Skeletal muscle tissue (tissue), 3 donors: ENCODE measurements at regions not wholly inside any gene's neighbourhood (a gene's known extent, or its start where the extent isn't known, plus 50 kb on each side); places are given as distances from the start of the nearest gene placed in this dataset.
"Not testable (repeated sequence)": the region's sequence is repeated elsewhere in the genome, so short reads cannot be mapped to it uniquely, and the experiment has no call there.

ENCODE experiments used
- H3K27ac ChIP-seq: one replicate; pipeline ENCODE4 v1.7.0; 2013; ENCODE audit warnings: mild to moderate bottlenecking, low read depth, low read length, inconsistent platforms
- H3K27me3 ChIP-seq, 3 donors: one replicate each; pipeline ENCODE4 v1.7.0; 2013; ENCODE audit warnings: low read length in 3 of 3; ENCODE audit not compliant: control insufficient read depth in 3 of 3, insufficient read depth in 3 of 3
- H3K36me3 ChIP-seq, 3 donors: one replicate each; pipeline ENCODE4 v1.7.0; 2013; ENCODE audit warnings: low read length in 3 of 3; ENCODE audit not compliant: control insufficient read depth in 3 of 3, insufficient read depth in 3 of 3
- H3K4me1 ChIP-seq, 3 donors: one replicate each; pipeline ENCODE4 v1.7.0; 2013; ENCODE audit warnings: low read length in 3 of 3, mild to moderate bottlenecking in 3 of 3; ENCODE audit not compliant: control insufficient read depth in 3 of 3, insufficient read depth in 3 of 3
- H3K4me3 ChIP-seq, 3 donors: one replicate each; pipeline ENCODE4 v1.7.0; 2013; ENCODE audit warnings: low read length in 3 of 3
- H3K9ac ChIP-seq, 3 donors: one replicate each; pipeline ENCODE4 v1.7.0; 2013; ENCODE audit warnings: low read length in 3 of 3, mild to moderate bottlenecking in 3 of 3, moderate library complexity in 2 of 3, low read depth in 1 of 3
- H3K9me3 ChIP-seq, 3 donors: one replicate each; pipeline ENCODE4 v1.7.0; 2013; ENCODE audit warnings: low read length in 3 of 3; ENCODE audit not compliant: control insufficient read depth in 3 of 3
- donor health status: Osteomylitis.

DNA sequence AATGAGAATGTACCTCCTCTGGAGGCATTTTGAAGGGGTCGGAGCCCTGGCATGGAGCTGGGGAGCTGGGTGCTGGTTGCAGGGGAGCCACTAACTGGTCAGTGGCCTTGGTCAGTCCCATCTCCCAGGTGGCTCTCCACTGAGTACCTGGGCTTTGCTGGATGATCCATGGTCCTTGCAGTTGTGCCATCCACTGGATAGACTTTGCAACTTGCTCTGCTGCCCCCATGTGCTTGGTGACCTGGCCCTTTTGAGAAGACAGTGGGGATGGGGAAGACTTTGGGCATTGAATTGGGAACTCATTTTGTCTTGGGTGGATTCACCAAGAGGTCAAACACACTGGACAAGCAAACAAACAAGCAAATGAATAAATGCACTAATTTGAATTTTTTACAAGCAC is 263.9 kb downstream of the MYCN start:
- Histone ChIP-seq H3K4me3 (no peak overlapping the region), H3K4me1 (peaks cover 0 to 8% (median 2%) of the 10 kb centered on the region in 3 donors), H3K36me3 (no peaks in the 10 kb centered on the region), H3K9me3 (peaks cover 0 to 2% (median 0%) of the 10 kb centered on the region in 3 donors), H3K27ac (no peak overlapping the region), H3K9ac (no peak overlapping the region), H3K27me3 (no peaks in the 10 kb centered on the region)

- Histone ChIP-seq H3K9me3 (peaks cover 0 to 2% (median 0%) of the 10 kb centered on the region in 3 donors), H3K4me1 (peaks cover 0 to 8% (median 2%) of the 10 kb centered on the region in 3 donors), H3K27ac (no peak overlapping the region), H3K36me3 (no peaks in the 10 kb centered on the region), H3K4me3 (no peak overlapping the region), H3K9ac (no peak overlapping the region), H3K27me3 (no peaks in the 10 kb centered on the region)
Observed at GRCh38 chr2:16203691-16204090, 263.3 kb downstream of the MYCN start.

DNA sequence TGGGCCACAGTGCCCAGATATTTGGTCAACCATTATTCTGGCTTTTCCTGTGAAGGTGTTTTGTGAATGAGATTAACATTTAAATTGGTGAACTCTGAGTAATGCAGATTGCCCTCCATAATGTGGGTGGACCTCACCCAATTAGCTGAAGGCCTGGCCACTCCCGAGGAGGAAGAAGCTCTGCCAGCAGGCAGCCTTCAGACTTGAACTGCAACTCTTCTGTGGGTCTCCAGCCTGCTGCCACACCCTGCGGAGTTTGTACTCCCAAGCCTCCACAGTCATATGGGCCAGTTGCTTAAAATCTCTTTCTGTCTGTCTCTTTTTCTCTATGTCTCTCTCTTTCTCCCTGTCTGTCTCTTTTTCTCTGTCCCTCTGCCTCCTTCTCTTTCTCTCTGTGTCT is 262.7 kb downstream of the MYCN start:
- peaks cover 0 to 2% (median 0%) of the 10 kb centered on the region in 3 donors for H3K9me3 ChIP-seq
- no peaks in the 10 kb centered on the region for H3K36me3 ChIP-seq
- H3K9ac ChIP-seq, result no peak overlapping the region
- H3K4me1 ChIP-seq, result peaks cover 0 to 8% (median 2%) of the 10 kb centered on the region in 3 donors
- H3K4me3 ChIP-seq, result no peak overlapping the region
- H3K27ac ChIP-seq, result no peak overlapping the region
- no peaks in the 10 kb centered on the region for H3K27me3 ChIP-seq

- Histone ChIP-seq H3K4me3 (no peak overlapping the region), H3K4me1 (peaks cover 0 to 8% (median 2%) of the 10 kb centered on the region in 3 donors), H3K9ac (no peak overlapping the region)
Observed at GRCh38 chr2:16202266-16203020, 262.1 kb downstream of the MYCN start.

DNA sequence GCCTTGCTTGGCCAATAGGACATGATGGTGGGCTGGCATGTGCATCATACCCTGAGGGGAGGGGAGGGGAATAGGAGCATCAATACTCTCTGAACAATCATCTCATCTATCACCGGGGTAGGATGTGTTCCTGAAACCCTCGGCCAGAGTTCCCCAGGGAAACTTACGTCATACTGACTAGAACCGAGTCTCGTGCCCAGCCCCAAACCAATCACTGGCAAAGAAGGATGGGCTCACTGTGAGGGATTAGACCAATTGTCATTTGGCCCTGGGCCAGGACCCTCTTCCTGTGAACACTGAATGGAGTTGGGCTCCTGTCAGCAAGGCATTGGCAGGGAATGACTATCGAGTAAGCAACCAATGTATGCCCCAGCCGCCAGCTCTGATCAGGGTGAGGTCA is 261.5 kb downstream of the MYCN start:
- no peaks in the 10 kb centered on the region for H3K27me3 ChIP-seq
- H3K9me3 ChIP-seq, result no peaks in the 10 kb centered on the region
- peaks cover 0 to 8% (median 2%) of the 10 kb centered on the region in 3 donors for H3K4me1 ChIP-seq
- H3K9ac ChIP-seq, result no peak overlapping the region
- no peaks in the 10 kb centered on the region for H3K36me3 ChIP-seq
- no peak overlapping the region for H3K4me3 ChIP-seq
- H3K27ac ChIP-seq, result no peak overlapping the region

More at GRCh38 chr2:16202266-16203020, 262.1 kb downstream of the MYCN start:
- peaks cover 0 to 2% (median 0%) of the 10 kb centered on the region in 3 donors for H3K9me3 ChIP-seq
- H3K27me3 ChIP-seq, result no peaks in the 10 kb centered on the region
- no peaks in the 10 kb centered on the region for H3K36me3 ChIP-seq
- no peak overlapping the region for H3K27ac ChIP-seq

- no peak overlapping the region for H3K4me3 ChIP-seq
- H3K9ac ChIP-seq, result no peak overlapping the region
- peaks cover 0 to 8% (median 2%) of the 10 kb centered on the region in 3 donors for H3K4me1 ChIP-seq
- H3K36me3 ChIP-seq, result no peaks in the 10 kb centered on the region
- no peak overlapping the region for H3K27ac ChIP-seq
- H3K27me3 ChIP-seq, result no peaks in the 10 kb centered on the region
- no peaks in the 10 kb centered on the region for H3K9me3 ChIP-seq
Observed at GRCh38 chr2:16200554-16201193, 260.3 kb downstream of the MYCN start.

GRCh38 chr2:16199882-16200553 is 259.7 kb downstream of the MYCN start:
- H3K4me1 ChIP-seq, result peaks cover 0 to 3% (median 1%) of the 10 kb centered on the region in 3 donors
- H3K4me3 ChIP-seq, result no peak overlapping the region
- no peak overlapping the region for H3K9ac ChIP-seq
- H3K27ac ChIP-seq, result no peak overlapping the region
- no peaks in the 10 kb centered on the region for H3K27me3 ChIP-seq
- no peaks in the 10 kb centered on the region for H3K9me3 ChIP-seq
- no peaks in the 10 kb centered on the region for H3K36me3 ChIP-seq

- not testable (repeated sequence) for H3K27ac ChIP-seq, H3K27me3 ChIP-seq, H3K9ac ChIP-seq, H3K36me3 ChIP-seq, H3K4me3 ChIP-seq, H3K4me1 ChIP-seq, H3K9me3 ChIP-seq
Observed at GRCh38 chr2:16199241-16199640, 258.9 kb downstream of the MYCN start.

- Histone ChIP-seq H3K27ac (no peak overlapping the region), H3K4me1 (no peaks in the 10 kb centered on the region), H3K27me3 (no peaks in the 10 kb centered on the region), H3K9me3 (peaks cover 0 to 2% (median 0%) of the 10 kb centered on the region in 3 donors), H3K9ac (no peak overlapping the region), H3K36me3 (no peaks in the 10 kb centered on the region), H3K4me3 (no peak overlapping the region)
Observed at GRCh38 chr2:16198166-16198912, 258.0 kb downstream of the MYCN start.
